Erythroblast (primary cell): ENCODE measurements at regions not wholly inside any gene's neighbourhood (a gene's known extent, or its start where the extent isn't known, plus 50 kb on each side); places are given as distances from the start of the nearest gene placed in this dataset.

Experiments used
- GATA1 ChIP-seq: IDR thresholded peaks from 2 replicates; pipeline ENCODE4 v1.6.1; 2011; ENCODE audit warnings: low read depth, mild to moderate bottlenecking, control low read depth, low read length, moderate library complexity
- POLR2A ChIP-seq: IDR thresholded peaks from 2 replicates; pipeline ENCODE4 v1.6.1; 2011; ENCODE audit warnings: mild to moderate bottlenecking, low read length

DNA sequence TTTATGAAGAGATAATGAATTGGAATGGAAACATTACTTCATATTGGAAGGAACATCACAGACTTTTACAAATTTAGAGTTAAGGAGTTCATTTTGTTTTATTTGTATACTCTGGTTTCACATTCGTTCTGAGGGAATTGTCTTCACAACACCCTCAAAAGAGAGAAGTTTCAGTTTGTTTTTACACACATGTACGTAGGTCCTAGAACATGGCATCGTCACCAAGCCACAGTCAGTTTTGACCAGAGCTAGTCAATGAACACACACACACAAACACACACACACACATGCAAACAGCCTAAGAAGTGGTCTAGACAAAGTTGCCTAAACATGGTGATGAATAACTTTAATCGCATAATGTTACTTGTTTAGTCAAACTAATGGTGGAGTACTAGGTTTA is 427.9 kb upstream of the BCHE start:
- TF ChIP-seq POLR2A (no peak), GATA1 (no peak)
